ENCODE measurements at regions not wholly inside any gene's neighbourhood (a gene's known extent, or its start where the extent isn't known, plus 50 kb on each side); places are given as distances from the start of the nearest gene placed in this dataset.
"Not testable (repeated sequence)": the region's sequence is repeated elsewhere in the genome, so short reads cannot be mapped to it uniquely, and the experiment has no call there.

DNA sequence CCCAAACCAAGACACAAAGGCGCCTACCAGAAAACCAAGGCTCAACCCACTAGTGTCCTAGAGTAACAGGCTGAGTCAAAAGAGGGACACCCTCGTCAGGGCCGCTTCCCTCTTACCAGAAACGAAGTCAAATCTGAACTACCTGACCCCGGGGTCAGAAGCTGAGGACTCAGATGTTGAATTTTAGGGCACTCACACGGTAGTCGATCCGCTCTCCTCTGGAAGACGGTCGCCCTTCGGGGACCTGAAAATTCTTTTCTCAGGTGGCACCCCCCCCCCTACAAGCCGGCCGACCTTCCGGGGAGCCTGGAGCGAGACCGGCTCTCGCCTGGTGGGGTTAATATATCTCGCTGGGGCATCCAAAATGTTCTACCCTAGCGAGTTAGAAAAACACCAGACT lies 121.1 kb upstream of the KCNJ3 start:
- Histone ChIP-seq H3K4me3 (ENCODE audit: low read length) (no peak overlapping the region), H3K27ac (ENCODE audit: low read length) (no peak overlapping the region), H3K36me3 (ENCODE audit: control insufficient read depth, insufficient read depth, low read length) (no peaks in the 10 kb centered on the region), H3K9me3 (ENCODE audit: control insufficient read depth, low read depth, low read length) (peaks cover 4% of the 10 kb centered on the region), H3K27me3 (ENCODE audit: control insufficient read depth, insufficient read depth, low read length) (no peaks in the 10 kb centered on the region), H3K4me1 (ENCODE audit: control insufficient read depth, insufficient read depth, low read length) (no peaks in the 10 kb centered on the region)
- DNase-seq = no peak
- WGBS (ENCODE audit: insufficient coverage, low lambda C conversion rate) = 60% methylated on average over 1 of the region's 19 CpGs

DNA sequence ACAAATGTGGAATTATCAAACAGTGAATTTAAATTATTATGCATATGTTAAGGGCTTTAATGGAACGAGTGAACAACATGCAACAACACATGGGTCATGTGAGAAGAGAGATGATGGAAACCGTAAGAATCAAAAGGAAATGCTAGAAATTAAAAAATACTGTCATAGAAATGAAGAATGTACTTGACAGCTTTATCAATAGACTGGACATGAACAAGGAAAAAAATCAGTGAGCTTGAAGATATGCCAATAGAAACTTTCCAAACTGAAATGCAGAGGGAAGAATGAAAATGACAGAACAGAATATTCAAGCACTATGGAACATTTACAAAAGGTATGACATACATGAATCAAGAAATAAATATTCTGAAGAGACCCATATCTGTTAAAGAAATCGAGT lies 117.7 kb upstream of the KCNJ3 start:
- WGBS (ENCODE audit: insufficient coverage, low lambda C conversion rate) = 94% methylated on average over 3 of the region's 3 CpGs
- Histone ChIP-seq H3K4me1 (ENCODE audit: control insufficient read depth, insufficient read depth, low read length) (no peaks in the 10 kb centered on the region), H3K4me3 (ENCODE audit: low read length) (no peak overlapping the region)

DNA sequence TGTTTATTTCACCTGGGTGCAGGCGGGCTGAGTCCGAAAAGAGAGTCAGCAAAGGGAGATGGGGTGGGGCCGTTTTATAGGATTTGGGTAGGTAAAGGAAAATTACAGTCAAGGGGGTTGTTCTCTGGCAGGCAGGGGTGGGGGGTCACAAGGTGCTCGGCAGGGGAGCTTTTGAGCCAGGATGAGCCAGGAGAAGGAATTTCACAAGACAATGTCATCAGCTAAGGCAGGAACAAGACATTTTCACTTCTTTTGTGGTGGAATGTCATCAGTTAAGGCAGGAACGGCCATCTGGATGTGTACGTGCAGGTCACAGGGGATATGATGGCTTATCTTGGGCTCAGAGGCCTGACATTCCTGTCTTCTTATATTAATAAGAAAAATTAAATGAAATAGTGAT lies 115.8 kb upstream of the KCNJ3 start:
- 87% methylated on average over 3 of the region's 6 CpGs for WGBS (ENCODE audit: insufficient coverage, low lambda C conversion rate)
- H3K4me3 ChIP-seq (ENCODE audit: low read length); H3K9me3 ChIP-seq (ENCODE audit: control insufficient read depth, low read depth, low read length); DNase-seq; H3K27me3 ChIP-seq (ENCODE audit: control insufficient read depth, insufficient read depth, low read length); H3K4me1 ChIP-seq (ENCODE audit: control insufficient read depth, insufficient read depth, low read length); H3K36me3 ChIP-seq (ENCODE audit: control insufficient read depth, insufficient read depth, low read length); H3K27ac ChIP-seq (ENCODE audit: low read length): not testable (repeated sequence)

More for the DNA sequence above, 117.7 kb upstream of the KCNJ3 start:
- Histone ChIP-seq H3K36me3 (ENCODE audit: control insufficient read depth, insufficient read depth, low read length) (no peaks in the 10 kb centered on the region), H3K27ac (ENCODE audit: low read length) (no peak overlapping the region), H3K9me3 (ENCODE audit: control insufficient read depth, low read depth, low read length) (peaks cover 4% of the 10 kb centered on the region), H3K27me3 (ENCODE audit: control insufficient read depth, insufficient read depth, low read length) (no peaks in the 10 kb centered on the region)
- DNase-seq = no peak

DNA sequence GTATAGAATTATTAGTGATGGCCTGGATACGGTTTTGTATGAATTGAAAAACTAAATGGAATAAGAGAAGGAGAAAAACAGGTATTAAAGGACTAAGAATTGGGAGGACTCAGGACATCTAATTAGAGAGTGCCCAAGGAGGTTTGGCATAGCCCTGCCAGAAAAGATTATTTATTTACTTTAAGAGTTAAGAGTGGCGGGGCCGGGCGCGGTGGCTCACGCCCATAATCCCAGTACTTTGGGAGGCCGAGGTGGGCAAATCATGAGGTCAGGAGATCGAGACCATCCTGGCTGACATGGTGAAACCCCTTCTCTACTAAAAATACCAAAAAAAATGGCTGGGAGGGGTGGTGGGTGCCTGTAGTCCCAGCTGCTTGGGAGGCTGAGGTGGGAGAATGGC lies 115.2 kb upstream of the KCNJ3 start:
- not testable (repeated sequence) for H3K4me3 ChIP-seq (ENCODE audit: low read length); H3K36me3 ChIP-seq (ENCODE audit: control insufficient read depth, insufficient read depth, low read length); H3K4me1 ChIP-seq (ENCODE audit: control insufficient read depth, insufficient read depth, low read length); H3K9me3 ChIP-seq (ENCODE audit: control insufficient read depth, low read depth, low read length); H3K27ac ChIP-seq (ENCODE audit: low read length); DNase-seq; H3K27me3 ChIP-seq (ENCODE audit: control insufficient read depth, insufficient read depth, low read length)
- WGBS (ENCODE audit: insufficient coverage, low lambda C conversion rate) = 100% methylated on average over 1 of the region's 8 CpGs

DNA sequence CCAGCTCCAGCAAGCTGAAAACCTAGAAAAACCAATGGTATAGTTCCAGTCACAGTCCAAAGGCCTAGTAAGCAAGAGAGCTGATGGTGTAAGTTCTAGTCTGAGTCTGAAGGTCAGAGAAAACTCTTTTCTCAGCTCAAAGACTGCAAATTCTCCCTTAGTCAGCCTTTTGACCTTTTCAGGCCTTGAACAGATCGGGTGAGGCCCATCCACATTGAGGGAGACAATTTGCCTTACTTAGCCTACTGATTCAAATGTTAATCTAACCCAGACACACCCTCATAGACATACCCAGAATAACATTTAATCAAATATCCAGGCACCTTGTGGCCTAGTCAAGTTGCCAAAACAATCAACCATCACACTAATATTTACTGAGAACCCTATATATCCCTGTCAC lies 110.8 kb upstream of the KCNJ3 start:
- H3K4me1 ChIP-seq (ENCODE audit: control insufficient read depth, insufficient read depth, low read length) = peaks cover 9% of the 10 kb centered on the region
- H3K4me3 ChIP-seq (ENCODE audit: low read length) = no peak overlapping the region
- H3K27me3 ChIP-seq (ENCODE audit: control insufficient read depth, insufficient read depth, low read length) = no peaks in the 10 kb centered on the region
- no peaks in the 10 kb centered on the region for H3K9me3 ChIP-seq (ENCODE audit: control insufficient read depth, low read depth, low read length)
- H3K36me3 ChIP-seq (ENCODE audit: control insufficient read depth, insufficient read depth, low read length) = no peaks in the 10 kb centered on the region
- H3K27ac ChIP-seq (ENCODE audit: low read length) = peak overlapping the region; percentile 74
- WGBS (ENCODE audit: insufficient coverage, low lambda C conversion rate) = 67% methylated on average over 1 of the region's 1 CpG
- DNase-seq = peak; percentile 62 to 81

DNA sequence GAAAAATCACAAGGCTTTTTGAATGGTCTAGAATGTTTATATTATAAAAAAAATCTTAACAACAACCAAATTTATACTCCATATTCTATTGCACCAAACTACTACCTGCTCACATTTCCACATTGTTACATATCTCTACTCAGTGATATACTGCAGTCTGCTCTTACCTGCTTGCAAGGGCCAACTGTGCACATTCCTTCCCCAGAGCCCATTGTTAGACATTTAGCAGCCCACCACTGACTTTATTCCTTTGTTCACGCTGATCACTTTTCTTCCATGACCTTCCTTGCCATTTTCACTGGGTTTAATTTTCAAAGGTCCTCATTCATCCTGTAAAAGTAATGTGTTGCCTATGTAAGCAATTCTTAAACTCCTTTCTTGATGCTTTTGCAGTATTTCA lies 109.7 kb upstream of the KCNJ3 start:
- peaks cover 9% of the 10 kb centered on the region for H3K4me1 ChIP-seq (ENCODE audit: control insufficient read depth, insufficient read depth, low read length)
- H3K36me3 ChIP-seq (ENCODE audit: control insufficient read depth, insufficient read depth, low read length) = no peaks in the 10 kb centered on the region
- no CpG with 5 or more reads among the region's 1 CpG for WGBS (ENCODE audit: insufficient coverage, low lambda C conversion rate)
- no peak overlapping the region for H3K4me3 ChIP-seq (ENCODE audit: low read length)
- H3K27me3 ChIP-seq (ENCODE audit: control insufficient read depth, insufficient read depth, low read length) = no peaks in the 10 kb centered on the region
- DNase-seq = no peak
- H3K9me3 ChIP-seq (ENCODE audit: control insufficient read depth, low read depth, low read length) = no peaks in the 10 kb centered on the region
- peak overlapping the region; percentile 74 for H3K27ac ChIP-seq (ENCODE audit: low read length)

DNA sequence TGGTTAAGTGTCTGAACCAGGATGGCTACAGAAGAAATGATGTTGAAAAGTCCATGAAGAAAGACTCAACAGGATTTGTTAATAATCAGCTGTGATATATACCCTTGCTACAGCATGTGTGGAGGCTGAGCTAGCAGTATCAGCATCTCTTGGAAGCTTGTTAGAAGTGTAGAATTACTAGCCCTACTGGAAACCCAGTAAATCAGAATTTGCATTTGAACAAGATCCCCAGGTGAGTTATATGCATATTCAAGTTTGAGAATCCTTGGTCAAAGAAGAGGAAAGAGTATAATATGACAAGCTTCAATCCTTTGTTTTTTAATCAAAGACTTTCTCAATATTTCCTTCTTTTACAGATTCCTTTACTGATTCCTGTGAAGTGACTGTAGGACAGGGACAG lies 109.0 kb upstream of the KCNJ3 start:
- H3K36me3 ChIP-seq (ENCODE audit: control insufficient read depth, insufficient read depth, low read length) = no peaks in the 10 kb centered on the region
- no peaks in the 10 kb centered on the region for H3K9me3 ChIP-seq (ENCODE audit: control insufficient read depth, low read depth, low read length)
- no peak for DNase-seq

DNA sequence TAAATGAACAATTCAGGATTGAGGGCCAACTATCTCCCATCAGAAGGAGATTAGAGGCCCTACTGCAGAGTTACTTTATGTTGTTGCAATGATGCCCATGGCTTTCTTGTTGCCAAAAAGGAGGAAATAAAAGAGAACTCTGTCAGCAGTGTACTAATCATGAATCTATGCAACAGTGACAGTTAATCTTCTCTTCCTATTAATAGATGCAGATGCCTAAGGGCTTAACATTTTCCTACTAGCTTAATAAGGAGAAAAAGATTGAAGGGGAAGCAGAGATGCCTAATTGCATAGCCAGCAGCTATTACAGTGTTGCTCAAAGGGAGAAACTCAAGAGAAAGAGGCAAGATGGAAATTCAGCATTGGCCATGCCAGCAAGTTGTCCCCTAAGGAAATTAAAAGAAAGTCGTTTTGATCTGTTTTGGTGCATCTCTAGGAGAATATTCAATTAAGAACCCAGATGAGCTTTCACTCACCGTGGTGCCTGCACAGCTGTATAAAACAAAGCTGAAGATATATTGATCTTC lies 107.1 kb upstream of the KCNJ3 start:
- no peaks in the 10 kb centered on the region for H3K27me3 ChIP-seq (ENCODE audit: control insufficient read depth, insufficient read depth, low read length)
- H3K27ac ChIP-seq (ENCODE audit: low read length) = no peak overlapping the region
- H3K4me1 ChIP-seq (ENCODE audit: control insufficient read depth, insufficient read depth, low read length) = peaks cover 9% of the 10 kb centered on the region
- 40% methylated on average over 1 of the region's 2 CpGs for WGBS (ENCODE audit: insufficient coverage, low lambda C conversion rate)
- H3K9me3 ChIP-seq (ENCODE audit: control insufficient read depth, low read depth, low read length) = no peaks in the 10 kb centered on the region
- no peaks in the 10 kb centered on the region for H3K36me3 ChIP-seq (ENCODE audit: control insufficient read depth, insufficient read depth, low read length)
- no peak for DNase-seq
- no peak overlapping the region for H3K4me3 ChIP-seq (ENCODE audit: low read length)

More for the DNA sequence above, 109.0 kb upstream of the KCNJ3 start:
- Histone ChIP-seq H3K4me3 (ENCODE audit: low read length) (no peak overlapping the region), H3K27ac (ENCODE audit: low read length) (no peak overlapping the region), H3K27me3 (ENCODE audit: control insufficient read depth, insufficient read depth, low read length) (no peaks in the 10 kb centered on the region), H3K4me1 (ENCODE audit: control insufficient read depth, insufficient read depth, low read length) (peaks cover 9% of the 10 kb centered on the region)

DNA sequence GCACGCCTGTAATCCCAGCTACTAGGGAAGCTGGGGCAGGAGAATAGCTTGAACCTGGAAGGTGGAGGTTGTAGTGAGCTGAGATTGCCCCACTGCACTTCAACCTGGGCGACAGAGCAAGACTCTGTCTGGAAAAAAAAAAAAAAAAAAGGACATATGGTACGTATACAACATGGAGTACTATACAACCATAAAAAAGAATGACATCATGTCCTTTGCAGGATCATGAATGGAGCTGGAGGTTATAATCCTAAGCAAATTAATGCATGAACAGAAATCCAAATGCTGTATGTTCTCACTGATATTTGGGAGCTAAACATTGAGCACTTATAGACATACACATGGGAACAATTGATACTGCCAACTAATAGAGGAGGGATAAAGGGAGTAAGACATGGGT lies 99.3 kb upstream of the KCNJ3 start:
- DNase-seq = no peak
- Histone ChIP-seq H3K27ac (ENCODE audit: low read length) (no peak overlapping the region), H3K4me1 (ENCODE audit: control insufficient read depth, insufficient read depth, low read length) (no peaks in the 10 kb centered on the region), H3K4me3 (ENCODE audit: low read length) (no peak overlapping the region), H3K9me3 (ENCODE audit: control insufficient read depth, low read depth, low read length) (no peaks in the 10 kb centered on the region), H3K36me3 (ENCODE audit: control insufficient read depth, insufficient read depth, low read length) (no peaks in the 10 kb centered on the region), H3K27me3 (ENCODE audit: control insufficient read depth, insufficient read depth, low read length) (no peaks in the 10 kb centered on the region)
- no CpG with 5 or more reads among the region's 3 CpGs for WGBS (ENCODE audit: insufficient coverage, low lambda C conversion rate)

DNA sequence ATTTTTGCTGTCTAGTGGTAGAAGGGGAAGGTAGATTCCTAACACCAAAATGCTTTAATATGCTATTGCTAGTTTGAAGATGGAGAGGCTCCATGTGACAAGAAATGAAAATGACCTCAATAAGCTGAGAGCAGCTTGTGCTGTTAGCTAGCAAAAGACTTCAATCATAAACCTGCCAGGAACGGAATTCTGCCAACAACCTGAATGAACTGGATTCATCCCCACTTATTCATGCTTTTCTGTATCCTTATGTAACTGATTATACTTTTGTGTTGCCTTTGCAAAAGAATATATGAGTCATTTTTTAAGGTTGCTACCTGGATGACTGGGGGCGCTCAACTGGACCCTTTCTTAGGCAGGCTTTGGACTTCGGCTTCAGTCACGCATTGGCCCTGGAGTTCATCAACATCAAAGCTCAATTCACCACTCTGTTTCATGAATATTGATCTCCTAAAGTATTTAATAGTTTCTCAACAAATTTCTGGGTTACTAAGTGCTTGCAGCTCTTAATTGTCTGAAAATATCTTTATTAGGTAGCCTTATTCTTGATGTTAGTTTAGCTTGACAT lies 97.5 kb upstream of the KCNJ3 start:
- H3K27ac ChIP-seq (ENCODE audit: low read length) = no peak overlapping the region
- H3K4me3 ChIP-seq (ENCODE audit: low read length) = no peak overlapping the region
- no peaks in the 10 kb centered on the region for H3K36me3 ChIP-seq (ENCODE audit: control insufficient read depth, insufficient read depth, low read length)
- WGBS (ENCODE audit: insufficient coverage, low lambda C conversion rate) = 100% methylated on average over 1 of the region's 4 CpGs
- H3K9me3 ChIP-seq (ENCODE audit: control insufficient read depth, low read depth, low read length) = no peaks in the 10 kb centered on the region
- DNase-seq = no peak
- H3K27me3 ChIP-seq (ENCODE audit: control insufficient read depth, insufficient read depth, low read length) = no peaks in the 10 kb centered on the region
- H3K4me1 ChIP-seq (ENCODE audit: control insufficient read depth, insufficient read depth, low read length) = no peaks in the 10 kb centered on the region

DNA sequence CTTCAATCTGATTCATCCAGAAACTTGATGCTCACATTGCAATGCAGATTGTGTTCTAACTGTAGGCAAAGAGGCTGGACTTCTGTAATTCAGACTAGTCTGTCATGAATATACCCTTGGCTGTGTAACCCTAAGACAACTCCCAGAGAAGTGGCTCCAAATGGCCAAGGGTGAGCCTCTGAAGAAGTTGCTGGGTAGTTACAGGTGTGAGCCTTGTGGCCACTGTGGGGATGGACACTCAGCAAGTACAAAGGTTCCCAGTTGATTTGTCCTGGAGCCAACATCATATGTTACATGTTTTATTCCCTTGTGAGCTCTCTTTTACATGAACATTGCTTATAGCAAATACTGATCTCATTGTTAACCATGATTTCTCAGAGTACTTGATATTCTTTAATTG lies 94.8 kb upstream of the KCNJ3 start:
- no peak overlapping the region for H3K4me3 ChIP-seq (ENCODE audit: low read length)
- no peaks in the 10 kb centered on the region for H3K27me3 ChIP-seq (ENCODE audit: control insufficient read depth, insufficient read depth, low read length)
- H3K36me3 ChIP-seq (ENCODE audit: control insufficient read depth, insufficient read depth, low read length) = no peaks in the 10 kb centered on the region
- no peaks in the 10 kb centered on the region for H3K4me1 ChIP-seq (ENCODE audit: control insufficient read depth, insufficient read depth, low read length)
- DNase-seq = no peak
- H3K9me3 ChIP-seq (ENCODE audit: control insufficient read depth, low read depth, low read length) = no peaks in the 10 kb centered on the region
- no peak overlapping the region for H3K27ac ChIP-seq (ENCODE audit: low read length)

All from large intestine (tissue), 3 donors.